ENCODE measurements at regions not wholly inside any gene's neighbourhood (a gene's known extent, or its start where the extent isn't known, plus 50 kb on each side); places are given as distances from the start of the nearest gene placed in this dataset.

DNA sequence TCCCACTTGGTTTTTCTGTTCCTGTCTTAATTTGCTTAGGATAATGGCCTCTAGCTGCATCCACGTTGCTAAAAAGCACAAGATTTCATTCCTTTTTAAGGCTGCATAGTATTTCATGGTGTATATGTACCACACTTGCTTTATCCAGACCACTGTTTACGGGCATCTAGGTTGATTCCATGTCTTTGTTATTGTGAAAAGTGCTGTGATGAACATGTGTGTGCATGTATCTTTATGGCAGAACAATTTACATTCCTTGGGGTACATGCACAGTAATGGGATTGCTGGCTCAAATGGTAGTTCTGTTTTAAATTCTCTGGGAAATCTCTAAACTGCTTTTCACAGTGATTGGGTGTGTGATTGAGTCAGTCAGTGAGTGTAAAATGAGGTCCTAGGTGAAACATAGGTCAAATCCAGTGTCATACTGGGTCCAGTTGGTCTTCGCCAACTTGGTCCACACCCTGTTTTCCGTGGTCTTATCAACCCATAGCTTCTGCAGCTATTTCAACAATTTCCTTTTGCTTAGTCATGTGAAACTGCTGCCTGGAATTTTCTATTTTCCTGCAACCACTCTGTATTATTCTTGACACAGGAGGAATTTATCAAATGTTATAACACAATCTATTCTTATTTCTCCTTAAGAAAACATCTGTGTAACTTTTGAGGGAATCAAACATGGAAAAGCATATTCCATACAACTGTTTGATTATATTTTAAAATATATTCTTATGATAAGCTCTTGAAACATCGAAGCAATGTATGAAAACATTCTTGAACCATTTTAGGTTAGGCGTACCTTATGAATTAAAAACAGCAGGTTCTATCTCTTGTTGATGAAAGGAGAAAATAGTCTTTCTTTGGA, 82.9 kb downstream of the ADCYAP1 start:
- H3K4me1 Mint-ChIP-seq = no peaks in the 10 kb centered on the region
- TF ChIP-seq, protein P1, sequence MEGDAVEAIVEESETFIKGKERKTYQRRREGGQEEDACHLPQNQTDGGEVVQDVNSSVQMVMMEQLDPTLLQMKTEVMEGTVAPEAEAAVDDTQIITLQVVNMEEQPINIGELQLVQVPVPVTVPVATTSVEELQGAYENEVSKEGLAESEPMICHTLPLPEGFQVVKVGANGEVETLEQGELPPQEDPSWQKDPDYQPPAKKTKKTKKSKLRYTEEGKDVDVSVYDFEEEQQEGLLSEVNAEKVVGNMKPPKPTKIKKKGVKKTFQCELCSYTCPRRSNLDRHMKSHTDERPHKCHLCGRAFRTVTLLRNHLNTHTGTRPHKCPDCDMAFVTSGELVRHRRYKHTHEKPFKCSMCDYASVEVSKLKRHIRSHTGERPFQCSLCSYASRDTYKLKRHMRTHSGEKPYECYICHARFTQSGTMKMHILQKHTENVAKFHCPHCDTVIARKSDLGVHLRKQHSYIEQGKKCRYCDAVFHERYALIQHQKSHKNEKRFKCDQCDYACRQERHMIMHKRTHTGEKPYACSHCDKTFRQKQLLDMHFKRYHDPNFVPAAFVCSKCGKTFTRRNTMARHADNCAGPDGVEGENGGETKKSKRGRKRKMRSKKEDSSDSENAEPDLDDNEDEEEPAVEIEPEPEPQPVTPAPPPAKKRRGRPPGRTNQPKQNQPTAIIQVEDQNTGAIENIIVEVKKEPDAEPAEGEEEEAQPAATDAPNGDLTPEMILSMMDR (IDR thresholded peaks at IDR 0.05; ENCODE audit: unreplicated experiment) = no peak
- H3K4me3 Mint-ChIP-seq = no peak overlapping the region
- no peak for DNase-seq (ENCODE audit: low spot score in 2 of 2, unreplicated experiment in 2 of 2)
- H3K27ac Mint-ChIP-seq = peak overlapping the region; percentile 52
- peaks cover 2% of the 10 kb centered on the region for H3K36me3 Mint-ChIP-seq
- no peaks in the 10 kb centered on the region for H3K27me3 Mint-ChIP-seq (ENCODE audit: low read depth)
- H3K9me3 Mint-ChIP-seq = peaks cover 9% of the 10 kb centered on the region

DNA sequence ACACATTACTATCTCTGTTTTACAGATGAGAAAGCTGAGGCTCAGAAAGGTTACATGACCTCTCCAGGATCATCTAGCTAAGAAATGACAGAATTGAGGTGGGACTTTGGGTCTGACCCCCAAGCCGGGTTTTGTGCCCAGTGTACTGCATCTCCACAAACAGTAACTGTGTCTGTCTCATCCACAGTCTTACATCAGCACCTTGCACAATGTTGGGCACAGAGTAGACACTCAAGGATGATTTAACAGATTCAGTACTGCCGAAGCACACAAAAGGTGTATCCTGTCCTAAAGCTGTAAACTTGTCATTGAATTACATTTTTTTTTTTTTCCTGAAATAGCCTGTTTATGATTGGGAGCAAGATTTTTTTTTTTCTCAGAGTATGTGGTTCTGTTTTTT, 84.8 kb downstream of the ADCYAP1 start:
- Mint-ChIP-seq H3K27ac (no peak overlapping the region), H3K9me3 (peaks cover 19% of the 10 kb centered on the region), H3K4me3 (no peak overlapping the region), H3K36me3 (peaks cover 6% of the 10 kb centered on the region), H3K27me3 (ENCODE audit: low read depth) (no peaks in the 10 kb centered on the region), H3K4me1 (no peaks in the 10 kb centered on the region)
- TF ChIP-seq, protein P1 (IDR thresholded peaks at IDR 0.05; ENCODE audit: unreplicated experiment) = no peak
- no peak for DNase-seq (ENCODE audit: low spot score in 2 of 2, unreplicated experiment in 2 of 2)

DNA sequence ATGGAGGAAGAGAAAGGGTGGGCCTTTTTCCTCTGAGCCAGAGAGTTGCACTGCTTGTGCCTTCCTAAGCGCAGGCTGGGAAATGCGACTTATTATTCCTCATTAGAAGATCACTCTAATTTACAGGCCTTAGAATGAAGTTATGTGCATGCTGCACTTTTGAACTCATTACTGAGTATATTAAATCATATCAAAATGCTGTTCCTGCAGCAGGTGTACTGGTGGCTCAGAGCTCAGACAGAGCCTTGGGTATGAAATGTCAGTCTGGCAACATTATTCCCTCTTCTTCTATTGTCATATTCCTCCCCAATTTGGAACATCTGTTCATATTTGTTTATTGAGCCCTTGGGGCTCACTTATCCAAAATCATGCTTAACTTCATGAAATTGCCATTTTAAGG, 85.5 kb downstream of the ADCYAP1 start:
- Mint-ChIP-seq H3K4me1 (no peaks in the 10 kb centered on the region), H3K36me3 (peaks cover 9% of the 10 kb centered on the region), H3K4me3 (no peak overlapping the region), H3K27ac (no peak overlapping the region), H3K9me3 (peaks cover 23% of the 10 kb centered on the region), H3K27me3 (ENCODE audit: low read depth) (no peaks in the 10 kb centered on the region)
- DNase-seq (ENCODE audit: low spot score in 2 of 2, unreplicated experiment in 2 of 2) = no peak
- TF ChIP-seq, protein P1 (IDR thresholded peaks at IDR 0.05; ENCODE audit: unreplicated experiment) = no peak

DNA sequence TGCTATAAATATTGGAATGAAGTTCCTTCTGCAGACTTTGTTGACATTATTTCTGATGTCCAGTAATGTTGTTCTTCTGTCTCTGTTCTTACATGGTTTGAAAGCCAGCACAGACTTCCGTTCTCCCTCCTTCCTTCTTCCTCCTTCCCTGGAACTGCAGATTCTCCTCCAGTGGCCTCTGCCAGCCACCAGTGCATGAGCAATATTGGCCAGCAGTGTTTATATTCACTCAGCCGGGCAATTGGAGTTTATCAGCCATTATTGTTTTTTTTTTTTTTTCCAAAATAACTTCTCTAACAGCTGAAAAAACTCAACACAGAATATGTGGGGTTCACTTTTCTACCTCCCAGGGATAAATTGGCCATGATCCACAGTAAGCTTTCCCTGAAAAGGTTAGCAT, 86.8 kb downstream of the ADCYAP1 start:
- TF ChIP-seq, protein P1 (IDR thresholded peaks at IDR 0.05; ENCODE audit: unreplicated experiment) = no peak
- no peaks in the 10 kb centered on the region for H3K4me1 Mint-ChIP-seq
- no peak overlapping the region for H3K27ac Mint-ChIP-seq
- no peak for DNase-seq (ENCODE audit: low spot score in 2 of 2, unreplicated experiment in 2 of 2)
- no peak overlapping the region for H3K4me3 Mint-ChIP-seq
- H3K27me3 Mint-ChIP-seq (ENCODE audit: low read depth) = no peaks in the 10 kb centered on the region
- peaks cover 23% of the 10 kb centered on the region for H3K9me3 Mint-ChIP-seq
- peaks cover 9% of the 10 kb centered on the region for H3K36me3 Mint-ChIP-seq

DNA sequence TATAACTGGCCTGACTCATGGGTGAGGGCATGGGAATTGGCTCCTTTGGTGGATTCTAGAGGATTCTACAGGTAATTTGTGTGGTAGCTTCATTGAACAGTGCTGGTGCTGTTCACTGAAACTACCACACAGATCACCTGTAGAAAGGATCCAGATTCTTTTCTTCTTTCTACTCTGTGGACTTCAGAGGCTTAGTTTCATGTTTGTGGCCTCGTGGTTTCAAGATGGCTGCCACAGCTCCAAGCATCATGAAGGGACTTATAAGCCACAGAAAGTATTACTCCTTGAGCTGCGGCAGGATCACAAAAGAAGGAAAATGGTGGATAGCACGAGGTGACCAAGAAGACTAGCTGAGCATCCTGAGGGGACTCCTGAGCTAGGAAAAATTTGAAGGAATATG, 88.9 kb downstream of the ADCYAP1 start:
- H3K27ac Mint-ChIP-seq = no peak overlapping the region
- H3K36me3 Mint-ChIP-seq = peaks cover 9% of the 10 kb centered on the region
- no peaks in the 10 kb centered on the region for H3K4me1 Mint-ChIP-seq
- TF ChIP-seq, protein P1 (IDR thresholded peaks at IDR 0.05; ENCODE audit: unreplicated experiment) = no peak
- H3K27me3 Mint-ChIP-seq (ENCODE audit: low read depth) = no peaks in the 10 kb centered on the region
- DNase-seq (ENCODE audit: low spot score in 2 of 2, unreplicated experiment in 2 of 2) = no peak
- H3K9me3 Mint-ChIP-seq = peaks cover 19% of the 10 kb centered on the region
- H3K4me3 Mint-ChIP-seq = no peak overlapping the region

Data from mesothelial cell of epicardium (in vitro differentiated cells).